ENCODE measurements at regions not wholly inside any gene's neighbourhood (a gene's known extent, or its start where the extent isn't known, plus 50 kb on each side); places are given as distances from the start of the nearest gene placed in this dataset.

GRCh38 chr1:80918380-80918779 is 882.4 kb upstream of the ADGRL2 start:
- TF ChIP-seq ZFX (IDR thresholded peaks at IDR 0.05; ENCODE audit: borderline replicate concordance) (no peak), CTCF (IDR thresholded peaks at IDR 0.05) (no peak)
- H3K27ac ChIP-seq: no peak overlapping the region

GRCh38 chr1:80917826-80918225 is 882.9 kb upstream of the ADGRL2 start:
- TF ChIP-seq CTCF (IDR thresholded peaks at IDR 0.05) (no peak), ZFX (IDR thresholded peaks at IDR 0.05; ENCODE audit: borderline replicate concordance) (no peak)
- H3K27ac ChIP-seq: no peak overlapping the region

- TF ChIP-seq ZFX (IDR thresholded peaks at IDR 0.05; ENCODE audit: borderline replicate concordance): no peak
- TF ChIP-seq CTCF (IDR thresholded peaks at IDR 0.05): no peak
- no peak overlapping the region for H3K27ac ChIP-seq
Measured at GRCh38 chr1:80917225-80917624, 883.5 kb upstream of the ADGRL2 start.

GRCh38 chr1:80915491-80915890 is 885.2 kb upstream of the ADGRL2 start:
- no peak for TF ChIP-seq ZFX (IDR thresholded peaks at IDR 0.05; ENCODE audit: borderline replicate concordance)
- no peak for TF ChIP-seq CTCF (IDR thresholded peaks at IDR 0.05)
- H3K27ac ChIP-seq: no peak overlapping the region

- TF ChIP-seq CTCF (IDR thresholded peaks at IDR 0.05): no peak
- TF ChIP-seq ZFX (IDR thresholded peaks at IDR 0.05; ENCODE audit: borderline replicate concordance): no peak
- H3K27ac ChIP-seq: no peak overlapping the region
Measured at GRCh38 chr1:80910426-80910825, 890.3 kb upstream of the ADGRL2 start.

GRCh38 chr1:80909172-80909784 is 891.5 kb upstream of the ADGRL2 start:
- TF ChIP-seq ZFX (IDR thresholded peaks at IDR 0.05; ENCODE audit: borderline replicate concordance): no peak
- no peak for TF ChIP-seq CTCF (IDR thresholded peaks at IDR 0.05)
- H3K27ac ChIP-seq: no peak overlapping the region

GRCh38 chr1:80896781-80897356 is 903.9 kb upstream of the ADGRL2 start:
- no peak overlapping the region for H3K27ac ChIP-seq

More at GRCh38 chr1:80896781-80897356, 903.9 kb upstream of the ADGRL2 start:
- TF ChIP-seq ZFX (IDR thresholded peaks at IDR 0.05; ENCODE audit: borderline replicate concordance) (no peak), CTCF (IDR thresholded peaks at IDR 0.05) (no peak)
